ENCODE measurements at regions not wholly inside any gene's neighbourhood (a gene's known extent, or its start where the extent isn't known, plus 50 kb on each side); places are given as distances from the start of the nearest gene placed in this dataset.

DNA sequence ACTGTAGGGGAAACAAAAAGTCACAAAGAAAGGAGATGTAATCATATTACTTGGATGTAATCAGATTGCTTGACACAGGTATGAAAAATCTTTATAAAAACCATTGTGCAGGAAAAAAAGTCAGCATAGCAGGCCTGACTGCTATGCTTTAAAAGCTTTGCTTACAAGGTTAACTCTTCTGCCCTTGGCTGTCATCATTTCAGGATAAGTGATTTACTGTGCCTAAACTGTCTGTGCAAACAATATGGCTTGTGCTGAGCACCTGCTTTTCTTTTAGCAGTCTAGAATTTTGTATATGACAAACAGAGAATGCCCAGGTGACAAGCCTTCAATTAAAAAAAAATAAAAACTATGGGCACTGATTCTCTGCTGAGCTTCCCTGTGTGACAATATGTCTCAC, 63.8 kb upstream of the PLEKHG7 start:
- DNase-seq (ENCODE audit: low spot score) = no peak
- Histone ChIP-seq H3K27ac (no peak overlapping the region), H3K4me3 (no peak overlapping the region), H3K4me1 (replicated peaks) (no peaks in the 10 kb centered on the region), H3K36me3 (no peaks in the 10 kb centered on the region), H3K9me3 (no peaks in the 10 kb centered on the region), H3K27me3 (replicated peaks; ENCODE audit: insufficient read depth) (no peaks in the 10 kb centered on the region)
- intact Hi-C loops (cut with DNase I) = no loop called here
- TF ChIP-seq, protein P1, sequence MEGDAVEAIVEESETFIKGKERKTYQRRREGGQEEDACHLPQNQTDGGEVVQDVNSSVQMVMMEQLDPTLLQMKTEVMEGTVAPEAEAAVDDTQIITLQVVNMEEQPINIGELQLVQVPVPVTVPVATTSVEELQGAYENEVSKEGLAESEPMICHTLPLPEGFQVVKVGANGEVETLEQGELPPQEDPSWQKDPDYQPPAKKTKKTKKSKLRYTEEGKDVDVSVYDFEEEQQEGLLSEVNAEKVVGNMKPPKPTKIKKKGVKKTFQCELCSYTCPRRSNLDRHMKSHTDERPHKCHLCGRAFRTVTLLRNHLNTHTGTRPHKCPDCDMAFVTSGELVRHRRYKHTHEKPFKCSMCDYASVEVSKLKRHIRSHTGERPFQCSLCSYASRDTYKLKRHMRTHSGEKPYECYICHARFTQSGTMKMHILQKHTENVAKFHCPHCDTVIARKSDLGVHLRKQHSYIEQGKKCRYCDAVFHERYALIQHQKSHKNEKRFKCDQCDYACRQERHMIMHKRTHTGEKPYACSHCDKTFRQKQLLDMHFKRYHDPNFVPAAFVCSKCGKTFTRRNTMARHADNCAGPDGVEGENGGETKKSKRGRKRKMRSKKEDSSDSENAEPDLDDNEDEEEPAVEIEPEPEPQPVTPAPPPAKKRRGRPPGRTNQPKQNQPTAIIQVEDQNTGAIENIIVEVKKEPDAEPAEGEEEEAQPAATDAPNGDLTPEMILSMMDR (IDR thresholded peaks at IDR 0.05) = no peak

DNA sequence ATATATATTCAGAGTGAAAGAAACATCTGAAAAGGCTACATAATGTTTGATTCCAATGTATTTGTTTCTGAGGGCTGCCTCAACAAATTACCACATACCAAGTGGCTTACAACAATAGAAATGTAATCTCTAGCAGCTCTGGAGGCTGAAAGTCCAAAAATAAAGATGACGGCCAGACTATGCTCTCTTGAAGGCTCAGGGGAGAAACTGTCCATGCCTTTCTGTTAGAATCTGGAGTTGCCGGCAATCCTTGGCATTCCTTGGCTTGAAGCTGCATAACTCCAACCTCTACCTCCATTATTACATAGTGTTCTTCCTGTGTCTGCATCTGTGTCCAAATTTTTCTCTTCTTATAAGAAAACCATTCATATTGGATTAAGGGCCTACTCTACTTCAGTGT, 68.1 kb upstream of the PLEKHG7 start:
- 78% methylated on average over 2 of the region's 2 CpGs for WGBS
- intact Hi-C loops (cut with DNase I) = no loop called here

DNA sequence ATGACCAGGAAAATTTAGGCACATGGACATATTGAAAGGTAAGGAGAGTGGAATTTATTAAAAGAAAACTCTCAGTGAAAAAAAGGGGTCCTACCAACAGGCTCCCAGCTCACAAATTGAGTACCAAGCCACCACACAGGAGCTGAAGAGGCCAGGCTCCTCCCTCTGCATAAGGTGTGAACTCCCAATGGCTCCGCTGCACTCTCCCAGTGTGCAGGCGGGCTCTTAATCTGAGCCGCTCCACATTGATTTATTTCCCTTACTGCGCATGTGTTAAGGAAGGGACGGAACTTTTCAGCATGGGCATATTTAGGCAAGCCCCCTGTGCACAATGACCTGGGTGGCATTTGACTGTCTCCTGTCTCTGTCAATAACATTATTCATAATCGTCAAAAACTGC, 68.6 kb upstream of the PLEKHG7 start:
- DNase-seq (ENCODE audit: low spot score) = no peak
- H3K4me3 ChIP-seq = no peak overlapping the region
- H3K9me3 ChIP-seq = no peaks in the 10 kb centered on the region
- no peaks in the 10 kb centered on the region for H3K4me1 ChIP-seq (replicated peaks)
- intact Hi-C loops (cut with DNase I) = no loop called here
- H3K36me3 ChIP-seq = no peaks in the 10 kb centered on the region
- TF ChIP-seq, protein P1 (IDR thresholded peaks at IDR 0.05) = no peak
- no peak for TF ChIP-seq POLR2A (IDR thresholded peaks at IDR 0.05)
- no peak for TF ChIP-seq POLR2AphosphoS5 (IDR thresholded peaks at IDR 0.05)
- 86% methylated on average over 6 of the region's 6 CpGs for WGBS
- H3K27ac ChIP-seq = no peak overlapping the region
- H3K27me3 ChIP-seq (replicated peaks; ENCODE audit: insufficient read depth) = no peaks in the 10 kb centered on the region

More for the DNA sequence above, 68.1 kb upstream of the PLEKHG7 start:
- no peak overlapping the region for H3K27ac ChIP-seq
- no peaks in the 10 kb centered on the region for H3K36me3 ChIP-seq
- no peaks in the 10 kb centered on the region for H3K4me1 ChIP-seq (replicated peaks)
- no peaks in the 10 kb centered on the region for H3K27me3 ChIP-seq (replicated peaks; ENCODE audit: insufficient read depth)
- H3K9me3 ChIP-seq = no peaks in the 10 kb centered on the region
- no peak for DNase-seq (ENCODE audit: low spot score)
- TF ChIP-seq POLR2A (IDR thresholded peaks at IDR 0.05) (no peak), POLR2AphosphoS5 (IDR thresholded peaks at IDR 0.05) (no peak)
- TF ChIP-seq, protein P1 (IDR thresholded peaks at IDR 0.05) = no peak
- H3K4me3 ChIP-seq = no peak overlapping the region

DNA sequence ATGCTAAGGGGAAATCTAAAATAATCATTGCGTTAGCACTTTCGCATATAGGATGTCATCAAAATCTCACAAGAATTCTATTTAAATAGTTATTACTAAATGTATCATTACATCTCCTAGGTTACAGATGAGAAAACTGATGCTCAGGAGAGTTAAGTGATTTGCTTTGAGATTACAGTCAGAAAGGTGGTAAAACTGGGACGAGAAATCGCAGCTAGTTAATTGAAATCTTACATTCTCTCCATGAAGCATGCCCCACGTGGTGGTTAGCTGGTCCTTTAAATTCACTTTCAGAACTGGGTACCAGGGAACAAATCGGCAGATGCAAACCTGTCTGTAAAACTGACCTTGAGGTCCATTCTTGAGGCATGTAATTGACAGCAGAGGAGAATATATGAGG, 71.8 kb upstream of the PLEKHG7 start:
- TF ChIP-seq POLR2A (IDR thresholded peaks at IDR 0.05) (no peak), POLR2AphosphoS5 (IDR thresholded peaks at IDR 0.05) (no peak)
- TF ChIP-seq, protein P1 (IDR thresholded peaks at IDR 0.05) = no peak
- no peak overlapping the region for H3K4me3 ChIP-seq
- H3K4me1 ChIP-seq (replicated peaks) = no peaks in the 10 kb centered on the region
- no peaks in the 10 kb centered on the region for H3K27me3 ChIP-seq (replicated peaks; ENCODE audit: insufficient read depth)
- no peaks in the 10 kb centered on the region for H3K9me3 ChIP-seq
- 94% methylated on average over 6 of the region's 6 CpGs for WGBS
- no peak for DNase-seq (ENCODE audit: low spot score)
- intact Hi-C loops (cut with DNase I) = no loop called here
- no peaks in the 10 kb centered on the region for H3K36me3 ChIP-seq
- no peak overlapping the region for H3K27ac ChIP-seq

DNA sequence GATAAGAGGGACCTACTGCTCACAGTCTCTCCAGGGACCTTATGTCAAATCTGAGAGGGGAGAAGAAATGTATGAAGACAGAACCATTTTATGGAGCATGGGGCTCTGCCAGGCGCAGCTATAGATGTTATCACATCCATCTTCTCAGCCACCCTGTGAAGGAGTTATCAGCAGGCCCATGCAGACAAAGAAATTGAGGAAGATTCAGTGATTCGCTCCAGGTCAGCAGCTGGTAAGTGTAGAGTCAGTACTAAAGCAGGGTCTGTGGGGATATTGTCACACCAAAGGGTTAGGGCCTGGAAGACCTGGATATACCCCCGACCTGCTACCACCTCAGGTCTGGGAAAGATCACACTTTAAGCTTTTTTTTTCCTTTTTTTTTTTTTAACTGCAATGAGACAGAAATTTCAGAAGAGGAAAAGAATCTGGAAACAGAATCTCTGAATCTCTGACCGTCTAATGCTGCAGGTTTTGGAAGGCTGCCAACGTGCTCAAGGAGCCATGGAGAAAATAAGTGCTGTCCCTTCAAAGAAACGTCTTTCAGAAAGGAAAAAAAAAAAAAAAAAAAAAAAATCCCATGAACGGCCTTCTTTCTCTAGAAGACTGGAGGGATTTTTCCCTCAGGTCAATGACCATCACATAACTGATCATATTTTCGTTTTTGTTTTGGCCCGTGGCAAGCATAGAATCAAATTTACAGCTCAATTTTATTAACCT, 73.3 kb upstream of the PLEKHG7 start:
- Histone ChIP-seq H3K27me3 (replicated peaks; ENCODE audit: insufficient read depth) (no peaks in the 10 kb centered on the region), H3K4me3 (no peak overlapping the region), H3K9me3 (no peaks in the 10 kb centered on the region), H3K36me3 (no peaks in the 10 kb centered on the region), H3K4me1 (replicated peaks) (no peaks in the 10 kb centered on the region), H3K27ac (no peak overlapping the region)
- intact Hi-C loops (cut with DNase I) = no loop called here
- TF ChIP-seq, protein P1 (IDR thresholded peaks at IDR 0.05) = no peak
- TF ChIP-seq POLR2AphosphoS5 (IDR thresholded peaks at IDR 0.05) (no peak), POLR2A (IDR thresholded peaks at IDR 0.05) (no peak)
- peak; percentile 17 for DNase-seq (ENCODE audit: low spot score)
- WGBS = 30% methylated on average over 9 of the region's 9 CpGs
